Left lobe of liver (tissue), 2 donors: ENCODE measurements at regions not wholly inside any gene's neighbourhood (a gene's known extent, or its start where the extent isn't known, plus 50 kb on each side); places are given as distances from the start of the nearest gene placed in this dataset.
"Not testable (repeated sequence)": the region's sequence is repeated elsewhere in the genome, so short reads cannot be mapped to it uniquely, and the experiment has no call there.

Experiments
- ATAC-seq: fragments of 200-7000 bp; cut with Tn5 transposase; one replicate; pipeline ENCODE4 v1.9.1; 2020; ENCODE audit warnings: mild to moderate bottlenecking, moderate library complexity
- DNase-seq: peaks from one replicate; pipeline ENCODE4 v3.0.0-alpha.2; 2020; ENCODE audit warnings: low spot score
- donor health status: DM: no; HTN: no; CAD: no; lungs with moderate emphysema.
- donor health status: DM: no; HTN: yes; CAD: no.

DNA sequence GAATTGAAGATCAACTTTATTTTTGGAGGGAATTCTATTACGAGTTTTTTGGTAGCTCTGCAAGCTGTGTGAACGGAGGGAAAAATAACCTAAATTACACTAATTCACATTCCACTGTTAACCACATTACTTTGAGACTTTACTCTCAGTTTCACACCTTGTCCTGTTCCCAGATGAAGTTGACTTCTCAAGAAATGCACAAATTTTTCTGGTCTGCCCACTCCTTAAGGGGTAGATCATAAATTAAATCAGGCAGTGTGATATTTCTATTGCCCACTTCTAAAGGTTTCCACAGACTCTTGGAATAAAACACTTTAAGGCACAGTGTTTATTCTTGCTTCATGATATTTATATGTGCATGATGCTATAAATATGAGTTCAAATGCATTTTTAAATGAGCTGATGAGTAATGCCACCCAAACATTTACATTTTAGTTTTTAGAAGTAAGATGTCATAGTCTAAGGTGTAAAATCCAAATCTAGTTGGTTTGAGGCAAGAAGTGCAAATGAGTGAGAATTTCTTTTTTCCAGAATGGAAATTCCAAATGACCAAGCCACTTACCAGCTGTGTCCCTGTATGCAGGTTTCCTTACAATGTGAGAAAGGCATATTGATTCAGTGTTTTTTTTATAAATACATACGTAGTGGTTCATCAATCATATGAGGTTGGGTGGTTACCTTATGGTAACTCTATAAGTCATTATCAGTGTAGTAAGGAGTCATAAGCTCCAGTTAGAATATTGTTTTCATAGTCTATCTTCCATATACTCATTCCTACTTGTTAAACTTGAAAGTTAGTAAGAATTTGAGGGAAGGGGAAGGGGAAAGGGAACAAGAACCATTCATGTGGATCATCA, 437.7 kb upstream of the MEF2C start:
- ATAC-seq (no peak), DNase-seq (no peak)

GRCh38 chr5:89317838-89318237, 434.9 kb upstream of the MEF2C start:
- not testable (repeated sequence) for ATAC-seq, DNase-seq

- ATAC-seq (peak; percentile 84), DNase-seq (no peak)
Measured at GRCh38 chr5:89315286-89316100, 432.5 kb upstream of the MEF2C start.

DNA sequence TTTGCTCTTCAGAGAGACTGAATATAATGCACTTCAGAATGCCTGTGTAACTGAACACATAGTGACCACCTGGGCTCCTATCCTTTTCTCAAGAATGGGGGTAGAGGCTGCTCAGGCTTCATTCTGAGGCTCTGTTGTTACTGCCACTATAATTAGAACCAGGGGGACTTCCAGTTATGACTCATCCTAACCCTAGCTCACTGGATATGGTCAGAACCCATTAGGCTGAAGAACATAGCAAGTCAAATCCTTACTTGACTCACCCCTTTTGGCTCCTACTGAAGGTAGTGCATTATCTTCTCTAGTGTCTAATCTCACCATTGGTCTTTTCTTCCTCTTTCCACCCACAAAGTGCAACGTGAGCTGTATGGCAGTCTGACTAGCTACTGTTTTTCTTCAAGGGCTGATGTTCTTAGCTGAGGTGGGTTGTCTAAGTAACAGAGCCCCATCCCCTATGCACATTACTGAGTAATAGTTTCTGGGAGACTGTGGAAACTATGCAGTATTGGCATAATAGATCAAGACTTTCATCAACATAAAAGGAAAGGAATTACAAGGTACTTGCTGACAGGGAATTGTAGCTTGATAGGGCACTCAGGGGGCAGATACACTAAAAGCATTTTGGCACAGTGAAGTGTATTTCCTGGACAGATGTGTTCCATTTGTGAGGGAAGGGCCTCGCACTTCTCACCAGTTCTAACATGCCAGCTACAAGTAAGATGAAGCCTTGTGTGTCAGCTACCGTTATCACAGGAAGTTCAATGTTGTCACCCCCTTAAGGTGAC, 431.0 kb upstream of the MEF2C start:
- no peak for ATAC-seq
- DNase-seq, result no peak

DNA sequence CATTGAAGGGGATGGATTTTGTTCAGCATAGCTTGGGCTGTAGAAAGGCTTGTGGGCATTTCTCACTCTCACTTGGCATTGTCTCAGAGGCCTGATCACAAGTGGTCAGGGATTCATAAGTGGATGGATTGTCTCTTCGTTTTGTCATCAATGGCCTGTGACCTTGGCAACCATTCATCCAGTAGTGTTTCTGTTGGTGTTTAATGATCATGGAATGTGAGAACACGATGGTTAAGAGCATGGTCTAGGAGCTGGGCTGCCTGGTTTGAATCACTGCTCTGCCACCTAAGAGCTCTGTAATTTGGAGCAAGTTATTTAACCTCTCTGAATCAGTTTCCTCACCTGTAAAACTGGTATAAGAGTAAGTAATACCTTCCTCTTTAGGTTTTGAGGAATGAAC, 430.1 kb upstream of the MEF2C start:
- ATAC-seq (no peak), DNase-seq (no peak)

DNA sequence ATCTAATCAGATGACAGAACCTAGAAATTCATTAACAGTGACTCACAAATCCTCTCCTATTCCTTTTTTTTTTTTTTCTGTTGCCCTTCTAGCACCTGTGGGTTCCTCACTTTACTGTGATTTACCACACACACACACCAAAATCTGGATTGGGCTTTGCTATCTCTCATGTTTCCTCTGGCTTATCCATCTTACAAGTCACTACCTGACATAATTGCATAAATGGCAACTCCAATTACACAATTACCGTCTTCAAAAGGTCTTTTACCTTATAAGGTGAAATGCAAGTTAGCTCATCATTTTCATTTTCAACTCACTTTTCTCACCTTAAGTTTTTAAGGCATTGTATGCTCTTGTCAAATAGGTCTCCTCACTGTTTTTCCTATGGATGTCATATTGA, 426.3 kb upstream of the MEF2C start:
- no peak for ATAC-seq
- DNase-seq, result no peak

DNA sequence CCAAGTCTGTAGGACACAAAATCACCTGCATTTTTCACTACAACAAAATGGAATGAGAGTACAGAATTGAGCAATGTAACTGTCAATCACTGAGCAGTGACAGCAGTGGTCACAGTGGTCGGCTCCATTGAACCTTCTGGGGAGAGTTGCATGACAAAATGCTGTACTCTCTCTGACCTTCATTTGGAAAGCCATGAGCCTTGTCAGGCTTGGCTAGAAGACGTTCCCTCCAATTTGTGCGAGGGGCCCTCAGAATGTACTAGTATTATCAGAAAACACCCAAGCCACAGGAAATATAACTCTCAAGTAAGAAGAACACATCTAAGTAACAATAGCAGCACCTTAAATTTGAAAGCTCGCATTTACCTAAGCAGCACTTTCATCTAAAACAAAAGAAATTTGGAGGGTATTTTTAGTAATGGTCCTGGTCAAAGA, 425.6 kb upstream of the MEF2C start:
- ATAC-seq (no peak), DNase-seq (no peak)

GRCh38 chr5:89307972-89308371, 425.0 kb upstream of the MEF2C start:
- DNase-seq, result no peak
- ATAC-seq, result no peak

- not testable (repeated sequence) for DNase-seq, ATAC-seq
Measured at GRCh38 chr5:89307141-89307540, 424.2 kb upstream of the MEF2C start.

- no peak for DNase-seq
- ATAC-seq, result no peak
Measured at GRCh38 chr5:89303033-89303480, 420.1 kb upstream of the MEF2C start.

DNA sequence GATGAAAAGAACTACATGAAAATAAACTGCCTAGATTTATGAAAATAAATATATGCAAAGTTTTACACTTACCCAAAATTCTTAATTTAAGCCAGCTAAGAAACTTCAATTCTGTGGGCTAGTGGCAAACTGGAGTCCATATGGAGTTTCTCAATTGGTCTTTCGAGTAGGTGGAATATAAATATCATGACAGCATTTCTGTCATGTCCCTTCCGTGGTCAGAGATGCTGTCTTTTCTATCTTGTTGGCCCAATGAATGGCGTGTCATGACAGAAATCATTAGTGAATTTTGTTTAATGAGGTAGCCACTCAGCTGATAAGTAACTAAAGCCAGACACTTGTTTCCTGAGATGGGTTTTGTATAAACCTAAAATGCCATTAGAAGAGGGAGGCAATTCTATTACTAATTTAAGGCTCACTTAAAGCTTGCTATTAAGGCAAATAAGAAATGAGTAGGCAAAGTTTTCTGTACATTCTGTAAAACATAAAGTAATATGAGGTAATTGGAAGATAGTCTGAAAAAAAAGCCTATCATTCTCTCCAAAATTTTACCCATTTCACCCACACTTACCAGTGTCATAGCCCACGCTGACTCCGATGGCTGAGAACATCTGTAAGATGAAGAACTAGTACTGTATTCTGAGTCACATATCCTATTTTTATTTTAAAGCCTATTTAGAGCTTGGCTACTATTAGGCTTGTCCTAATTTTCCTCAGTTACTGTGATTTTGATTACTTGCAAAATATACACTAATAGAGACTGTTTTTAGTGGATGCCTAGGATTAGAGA, 419.3 kb upstream of the MEF2C start:
- DNase-seq, result no peak
- ATAC-seq, result no peak

DNA sequence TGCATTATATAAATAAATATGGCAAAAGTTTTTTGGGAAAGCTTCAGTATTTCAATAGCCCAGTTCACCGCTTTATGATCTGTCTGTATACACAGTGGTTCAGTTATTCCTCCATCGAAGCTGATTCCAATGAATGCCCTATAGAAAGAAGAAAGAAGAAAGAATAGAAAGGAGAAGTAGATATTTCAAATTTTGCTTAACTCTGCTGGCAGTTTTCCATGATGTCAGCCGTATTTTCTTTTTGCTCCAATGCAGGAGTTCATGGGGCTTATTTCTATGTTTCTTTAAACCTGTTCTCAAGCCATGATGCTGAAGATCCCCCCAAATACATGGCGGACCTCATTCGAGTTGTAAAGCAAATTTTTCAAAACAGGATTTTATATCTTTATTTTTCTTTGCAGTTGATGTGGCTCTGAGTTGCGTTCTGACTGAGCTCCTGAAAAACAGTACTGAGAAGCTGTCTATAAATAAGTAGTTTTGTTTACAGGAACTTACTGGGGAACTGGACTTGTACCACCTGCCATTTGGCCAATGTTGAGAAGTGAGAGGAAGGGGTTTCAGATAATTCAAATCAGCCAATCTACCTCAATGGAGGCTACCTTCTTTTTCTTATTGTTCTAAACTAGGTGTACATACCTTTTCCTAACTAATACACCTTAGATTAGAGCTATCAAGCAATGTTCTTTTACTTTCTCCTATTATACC, 418.5 kb upstream of the MEF2C start:
- ATAC-seq (no peak), DNase-seq (no peak)

GRCh38 chr5:89300426-89300970, 417.5 kb upstream of the MEF2C start:
- ATAC-seq, result no peak

GRCh38 chr5:89299998-89300397, 417.0 kb upstream of the MEF2C start:
- no peak for DNase-seq
- ATAC-seq, result no peak

More at GRCh38 chr5:89300426-89300970, 417.5 kb upstream of the MEF2C start:
- no peak for DNase-seq

- ATAC-seq, result no peak
- no peak for DNase-seq
Measured at GRCh38 chr5:89297066-89297465, 414.1 kb upstream of the MEF2C start.

- DNase-seq, result no peak
- peak; percentile 31 for ATAC-seq
Measured at GRCh38 chr5:89293810-89294209, 410.8 kb upstream of the MEF2C start.

GRCh38 chr5:89292487-89292886, 409.5 kb upstream of the MEF2C start:
- no peak for DNase-seq
- ATAC-seq, result no peak

- no peak for ATAC-seq
- DNase-seq, result no peak
Measured at GRCh38 chr5:89289604-89290003, 406.6 kb upstream of the MEF2C start.

GRCh38 chr5:89287964-89288363, 405.0 kb upstream of the MEF2C start:
- DNase-seq, result no peak
- no peak for ATAC-seq
